ENCODE measurements at regions not wholly inside any gene's neighbourhood (a gene's known extent, or its start where the extent isn't known, plus 50 kb on each side); places are given as distances from the start of the nearest gene placed in this dataset.
A peak's percentile ranks its signal among the peaks of the same experiment; 100 is the strongest.

GRCh38 chr12:61536117-61536516 lies 724.1 kb upstream of the USP15 start:
- no peak for TF ChIP-seq CTCF (conservative IDR thresholded peaks at IDR 0.05)
- no peak for DNase-seq (ENCODE audit: low read depth, low spot score)
- H3K9me3 Mint-ChIP-seq, result no peaks in the 10 kb centered on the region
- H3K4me1 Mint-ChIP-seq, result no peaks in the 10 kb centered on the region
- H3K4me3 Mint-ChIP-seq, result no peak overlapping the region
- H3K27me3 Mint-ChIP-seq (ENCODE audit: low read depth), result no peaks in the 10 kb centered on the region
- no peak overlapping the region for H3K27ac Mint-ChIP-seq (ENCODE audit: unreplicated experiment)
- no peaks in the 10 kb centered on the region for H3K36me3 Mint-ChIP-seq (ENCODE audit: low read depth)

- H3K4me1 Mint-ChIP-seq, result no peaks in the 10 kb centered on the region
- no peak for TF ChIP-seq CTCF (conservative IDR thresholded peaks at IDR 0.05)
These were observed 723.7 kb upstream of the USP15 start for GRCh38 chr12:61536525-61536924.

GRCh38 chr12:61538951-61539350 lies 721.3 kb upstream of the USP15 start:
- H3K9me3 Mint-ChIP-seq, result no peaks in the 10 kb centered on the region
- TF ChIP-seq CTCF (conservative IDR thresholded peaks at IDR 0.05), result peak; percentile 42
- no peaks in the 10 kb centered on the region for H3K27me3 Mint-ChIP-seq (ENCODE audit: low read depth)
- no peaks in the 10 kb centered on the region for H3K36me3 Mint-ChIP-seq (ENCODE audit: low read depth)
- H3K4me3 Mint-ChIP-seq, result no peak overlapping the region
- DNase-seq (ENCODE audit: low read depth, low spot score), result no peak
- H3K4me1 Mint-ChIP-seq, result no peaks in the 10 kb centered on the region
- no peak overlapping the region for H3K27ac Mint-ChIP-seq (ENCODE audit: unreplicated experiment)

More at GRCh38 chr12:61536525-61536924, 723.7 kb upstream of the USP15 start:
- no peak for DNase-seq (ENCODE audit: low read depth, low spot score)
- no peaks in the 10 kb centered on the region for H3K36me3 Mint-ChIP-seq (ENCODE audit: low read depth)
- H3K27me3 Mint-ChIP-seq (ENCODE audit: low read depth), result no peaks in the 10 kb centered on the region
- H3K9me3 Mint-ChIP-seq, result no peaks in the 10 kb centered on the region
- H3K4me3 Mint-ChIP-seq, result no peak overlapping the region
- H3K27ac Mint-ChIP-seq (ENCODE audit: unreplicated experiment), result no peak overlapping the region

GRCh38 chr12:61542551-61542950 lies 717.7 kb upstream of the USP15 start:
- Mint-ChIP-seq H3K36me3 (ENCODE audit: low read depth) (no peaks in the 10 kb centered on the region), H3K4me1 (peaks cover 2% of the 10 kb centered on the region), H3K27me3 (ENCODE audit: low read depth) (no peaks in the 10 kb centered on the region), H3K9me3 (peaks cover 3% of the 10 kb centered on the region), H3K4me3 (no peak overlapping the region), H3K27ac (ENCODE audit: unreplicated experiment) (no peak overlapping the region)
- DNase-seq (ENCODE audit: low read depth, low spot score), result no peak
- TF ChIP-seq CTCF (conservative IDR thresholded peaks at IDR 0.05), result no peak

GRCh38 chr12:61546296-61546695 lies 713.9 kb upstream of the USP15 start:
- no peak for DNase-seq (ENCODE audit: low read depth, low spot score)
- Mint-ChIP-seq H3K27me3 (ENCODE audit: low read depth) (no peaks in the 10 kb centered on the region), H3K36me3 (ENCODE audit: low read depth) (no peaks in the 10 kb centered on the region), H3K4me1 (peaks cover 10% of the 10 kb centered on the region), H3K4me3 (no peak overlapping the region), H3K27ac (ENCODE audit: unreplicated experiment) (no peak overlapping the region), H3K9me3 (peaks cover 3% of the 10 kb centered on the region)
- TF ChIP-seq CTCF (conservative IDR thresholded peaks at IDR 0.05), result no peak

- no peak for TF ChIP-seq CTCF (conservative IDR thresholded peaks at IDR 0.05)
- peaks cover 2% of the 10 kb centered on the region for H3K4me1 Mint-ChIP-seq
- H3K27ac Mint-ChIP-seq (ENCODE audit: unreplicated experiment), result no peak overlapping the region
- no peak for DNase-seq (ENCODE audit: low read depth, low spot score)
- no peak overlapping the region for H3K4me3 Mint-ChIP-seq
- no peaks in the 10 kb centered on the region for H3K36me3 Mint-ChIP-seq (ENCODE audit: low read depth)
- no peaks in the 10 kb centered on the region for H3K9me3 Mint-ChIP-seq
- H3K27me3 Mint-ChIP-seq (ENCODE audit: low read depth), result no peaks in the 10 kb centered on the region
These were observed 707.1 kb upstream of the USP15 start for GRCh38 chr12:61553091-61553490.
